H9 (cell line): ENCODE measurements at regions not wholly inside any gene's neighbourhood (a gene's known extent, or its start where the extent isn't known, plus 50 kb on each side); places are given as distances from the start of the nearest gene placed in this dataset.

Experiments
- DNase-seq: peaks from one replicate; pipeline ENCODE4 v3.0.0-alpha.2; 2017
- H2AFZ ChIP-seq: one replicate; pipeline ENCODE4 v1.6.1; 2013; ENCODE audit warnings: mild to moderate bottlenecking, low read length, control low read depth, moderate library complexity
- H2AK5ac ChIP-seq: 2 replicates; pipeline ENCODE4 v1.6.1; 2013; ENCODE audit warnings: low read length, control low read depth, mixed read lengths; ENCODE audit not compliant: insufficient read length
- H2BK120ac ChIP-seq: one replicate; pipeline ENCODE4 v1.6.1; 2013; ENCODE audit warnings: low read depth, mild to moderate bottlenecking, low read length, control low read depth, inconsistent platforms; ENCODE audit not compliant: poor library complexity, severe bottlenecking
- H2BK12ac ChIP-seq: 2 replicates; pipeline ENCODE4 v1.6.1; 2013; ENCODE audit warnings: low read length, control low read depth, mixed read lengths, low read depth; ENCODE audit not compliant: insufficient read length
- H2BK15ac ChIP-seq: 2 replicates; pipeline ENCODE4 v1.6.1; 2013; ENCODE audit warnings: low read depth, low read length, control low read depth
- H2BK20ac ChIP-seq: one replicate; pipeline ENCODE4 v1.6.1; 2013; ENCODE audit warnings: low read depth, mild to moderate bottlenecking, low read length, control low read depth, inconsistent platforms; ENCODE audit not compliant: poor library complexity, severe bottlenecking
- H2BK5ac ChIP-seq: 2 replicates; pipeline ENCODE4 v1.6.1; 2013; ENCODE audit warnings: low read length, control low read depth, mixed read lengths; ENCODE audit not compliant: insufficient read length
- H3K14ac ChIP-seq: 2 replicates; pipeline ENCODE4 v1.6.1; 2013; ENCODE audit warnings: low read length, control low read depth; ENCODE audit not compliant: insufficient read depth
- H3K18ac ChIP-seq: 2 replicates; pipeline ENCODE4 v1.6.1; 2013; ENCODE audit warnings: low read depth, mild to moderate bottlenecking, mixed read lengths, low read length, control low read depth; ENCODE audit not compliant: insufficient read length
- H3K23ac ChIP-seq: 2 replicates; pipeline ENCODE4 v1.6.1; 2013; ENCODE audit warnings: low read length, control low read depth, mixed read lengths, low read depth; ENCODE audit not compliant: insufficient read length
- H3K23me2 ChIP-seq: 2 replicates; pipeline ENCODE4 v1.6.1; 2013; ENCODE audit warnings: low read depth, mild to moderate bottlenecking, mixed read lengths, low read length, control low read depth; ENCODE audit not compliant: insufficient read length, poor library complexity, severe bottlenecking
- H3K27ac ChIP-seq: 2 replicates; pipeline ENCODE4 v1.5.1; 2013; ENCODE audit warnings: low read length, control low read depth, mixed read lengths, low read depth; ENCODE audit not compliant: insufficient read length
- H3K27me3 ChIP-seq: 2 replicates; pipeline ENCODE4 v1.6.1; 2013; ENCODE audit warnings: low read length, control low read depth, inconsistent platforms; ENCODE audit not compliant: insufficient read depth
- H3K4ac ChIP-seq: 2 replicates; pipeline ENCODE4 v1.6.1; 2013; ENCODE audit warnings: low read depth, mild to moderate bottlenecking, control low read depth, inconsistent platforms, low read length, moderate library complexity
- H3K4me1 ChIP-seq: 2 replicates; pipeline ENCODE4 v1.6.1; 2013; ENCODE audit warnings: low read length, control low read depth, inconsistent platforms; ENCODE audit not compliant: insufficient read depth
- H3K4me2 ChIP-seq: 2 replicates; pipeline ENCODE4 v1.6.1; 2013; ENCODE audit warnings: low read length, control low read depth, mixed read lengths; ENCODE audit not compliant: insufficient read length, insufficient read depth
- H3K56ac ChIP-seq: 2 replicates; pipeline ENCODE4 v1.6.1; 2013; ENCODE audit warnings: low read depth, mild to moderate bottlenecking, mixed read lengths, low read length, control low read depth; ENCODE audit not compliant: insufficient read length
- H3K79me1 ChIP-seq: 2 replicates; pipeline ENCODE4 v1.6.1; 2013; ENCODE audit warnings: low read depth, mild to moderate bottlenecking, moderate library complexity, low read length, control low read depth, inconsistent platforms; ENCODE audit not compliant: insufficient read depth, poor library complexity, severe bottlenecking
- H3K79me2 ChIP-seq: 2 replicates; pipeline ENCODE4 v1.6.1; 2013; ENCODE audit warnings: low read length, control low read depth, inconsistent platforms; ENCODE audit not compliant: insufficient read depth
- H3K9ac ChIP-seq: 2 replicates; pipeline ENCODE4 v1.6.1; 2013; ENCODE audit warnings: low read length, control low read depth, mixed read lengths; ENCODE audit not compliant: insufficient read length; ENCODE audit errors: extremely low read depth
- H3K9me3 ChIP-seq: one replicate; pipeline ENCODE4 v1.6.1; 2013; ENCODE audit warnings: low read depth, low read length, inconsistent platforms; ENCODE audit not compliant: control insufficient read depth
- H3T11ph ChIP-seq: one replicate; pipeline ENCODE4 v1.6.1; 2013; ENCODE audit warnings: mild to moderate bottlenecking, low read length, control low read depth, inconsistent platforms
- H4K20me1 ChIP-seq: one replicate; pipeline ENCODE4 v1.6.1; 2013; ENCODE audit not compliant: control insufficient read depth, insufficient read length, insufficient read depth
- H4K5ac ChIP-seq: 2 replicates; pipeline ENCODE4 v1.6.1; 2013; ENCODE audit warnings: low read depth, mild to moderate bottlenecking, mixed read lengths, low read length, control low read depth; ENCODE audit not compliant: insufficient read length
- H4K8ac ChIP-seq: replicated peaks from 2 replicates; pipeline ENCODE4 v1.6.1; 2013; ENCODE audit warnings: low read length, control low read depth, mixed read lengths, low read depth; ENCODE audit not compliant: insufficient read length
- H4K91ac ChIP-seq: 2 replicates; pipeline ENCODE4 v1.6.1; 2013; ENCODE audit warnings: low read depth, mild to moderate bottlenecking, moderate library complexity, mixed read lengths, low read length, control low read depth; ENCODE audit not compliant: insufficient read length
- H3K27ac Mint-ChIP-seq, 3 experiments: 2 replicates in 2 of 3; 3 replicates in 1 of 3; pipeline ENCODE4 v1.8.0; 2020 to 2021; ENCODE audit warnings: mixed read lengths in 3 of 3, mild to moderate bottlenecking in 1 of 3, moderate library complexity in 1 of 3
- H3K27me3 Mint-ChIP-seq: 2 replicates; pipeline ENCODE4 v1.8.0; 2021; ENCODE audit warnings: low read depth, mild to moderate bottlenecking, moderate library complexity, mixed read lengths
- H3K36me3 Mint-ChIP-seq, 3 experiments: 2 replicates in 2 of 3; 3 replicates in 1 of 3; pipeline ENCODE4 v1.8.0; 2020 to 2021; ENCODE audit warnings: low read depth in 3 of 3, mixed read lengths in 3 of 3; ENCODE audit not compliant: insufficient read depth in 1 of 3
- H3K4me1 Mint-ChIP-seq, 2 experiments: 2 replicates each; pipeline ENCODE4 v1.8.0; 2020; ENCODE audit warnings: mixed read lengths in 2 of 2
- H3K4me3 Mint-ChIP-seq, 2 experiments: 2 replicates in 1 of 2; 3 replicates in 1 of 2; pipeline ENCODE4 v1.8.0; 2020 to 2021; ENCODE audit warnings: mild to moderate bottlenecking in 2 of 2, mixed read lengths in 2 of 2, moderate library complexity in 1 of 2
- H3K9me3 Mint-ChIP-seq, 2 experiments: 2 replicates in 1 of 2; 3 replicates in 1 of 2; pipeline ENCODE4 v1.8.0; 2020; ENCODE audit warnings: mild to moderate bottlenecking in 2 of 2, mixed read lengths in 2 of 2, moderate library complexity in 1 of 2
- WGBS: extraction: QIAGEN DNeasy Blood & Tissue Kit; methylation state at CpG from one replicate; pipeline ENCODE4 v1.1.7; 2013; ENCODE audit warnings: missing lambda C conversion rate, low lambda C conversion rate, mixed read lengths; ENCODE audit not compliant: insufficient read length; ENCODE audit errors: extremely low coverage; 5-methylcytosine and 5-hydroxymethylcytosine counted together
- TF ChIP-seq, protein P1 (sequence below): fragments of 200-600 bp; sonication (generic); conservative IDR thresholded peaks from 3 replicates; pipeline ENCODE4 v1.8.0; 2021; ENCODE audit warnings: antibody characterized with exemption, mild to moderate bottlenecking

DNA sequence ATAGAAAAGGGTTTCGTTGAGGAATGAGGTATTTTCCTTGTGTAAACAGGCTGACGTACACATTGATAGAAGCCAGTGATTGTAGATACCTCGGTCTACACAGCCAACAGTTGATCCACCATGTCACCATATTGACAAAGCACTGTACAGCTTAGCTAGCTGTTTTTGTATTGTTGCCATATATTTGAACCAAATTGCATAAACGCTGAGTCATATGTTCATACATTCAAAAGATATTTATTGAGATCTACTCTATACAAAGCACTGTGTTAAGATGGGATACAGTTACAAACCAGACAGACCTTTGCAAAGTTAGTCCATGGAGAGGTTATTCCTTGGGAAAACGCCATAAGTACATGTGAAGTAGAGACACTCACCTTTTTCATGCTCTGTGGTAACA, 132.4 kb upstream of the ATP1B1 start:
- no peak overlapping the region for H2AFZ ChIP-seq
- TF ChIP-seq, protein P1, sequence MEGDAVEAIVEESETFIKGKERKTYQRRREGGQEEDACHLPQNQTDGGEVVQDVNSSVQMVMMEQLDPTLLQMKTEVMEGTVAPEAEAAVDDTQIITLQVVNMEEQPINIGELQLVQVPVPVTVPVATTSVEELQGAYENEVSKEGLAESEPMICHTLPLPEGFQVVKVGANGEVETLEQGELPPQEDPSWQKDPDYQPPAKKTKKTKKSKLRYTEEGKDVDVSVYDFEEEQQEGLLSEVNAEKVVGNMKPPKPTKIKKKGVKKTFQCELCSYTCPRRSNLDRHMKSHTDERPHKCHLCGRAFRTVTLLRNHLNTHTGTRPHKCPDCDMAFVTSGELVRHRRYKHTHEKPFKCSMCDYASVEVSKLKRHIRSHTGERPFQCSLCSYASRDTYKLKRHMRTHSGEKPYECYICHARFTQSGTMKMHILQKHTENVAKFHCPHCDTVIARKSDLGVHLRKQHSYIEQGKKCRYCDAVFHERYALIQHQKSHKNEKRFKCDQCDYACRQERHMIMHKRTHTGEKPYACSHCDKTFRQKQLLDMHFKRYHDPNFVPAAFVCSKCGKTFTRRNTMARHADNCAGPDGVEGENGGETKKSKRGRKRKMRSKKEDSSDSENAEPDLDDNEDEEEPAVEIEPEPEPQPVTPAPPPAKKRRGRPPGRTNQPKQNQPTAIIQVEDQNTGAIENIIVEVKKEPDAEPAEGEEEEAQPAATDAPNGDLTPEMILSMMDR, result no peak

More for the DNA sequence above, 132.4 kb upstream of the ATP1B1 start:
- Histone ChIP-seq H4K20me1 (no peaks in the 10 kb centered on the region), H3K27me3 (no peaks in the 10 kb centered on the region), H3K27ac (no peak overlapping the region), H3K14ac (no peak overlapping the region), H3K23ac (no peak overlapping the region), H3K9ac (no peak overlapping the region), H3K56ac (no peak overlapping the region), H4K8ac (no peak overlapping the region), H3K4me1 (no peaks in the 10 kb centered on the region; the same call in 1 of the 2 replicates), H3K4me2 (no peak overlapping the region), H4K91ac (no peak overlapping the region), H2BK120ac (no peak overlapping the region), H3K23me2 (no peaks in the 10 kb centered on the region), H4K5ac (no peak overlapping the region), H3K9me3 (no peaks in the 10 kb centered on the region), H3K4ac (no peak overlapping the region), H3K79me1 (no peaks in the 10 kb centered on the region), H2AK5ac (no peak overlapping the region), H2BK20ac (no peak overlapping the region), H3K18ac (no peak overlapping the region), H2BK15ac (no peak overlapping the region), H2BK12ac (no peak overlapping the region), H3K79me2 (no peaks in the 10 kb centered on the region), H2BK5ac (no peak overlapping the region), H3T11ph (no peak overlapping the region)
- H3K9me3 Mint-ChIP-seq, result peaks cover 0 to 2% of the 10 kb centered on the region in 2 experiments; a peak in 1 of 5 replicates
- WGBS, result no CpG with 5 or more reads among the region's 5 CpGs
- H3K4me1 Mint-ChIP-seq, result peaks cover 13 to 19% of the 10 kb centered on the region in 2 experiments
- DNase-seq, result no peak
- H3K27me3 Mint-ChIP-seq, result no peaks in the 10 kb centered on the region; the same call in none of the 2 replicates
- H3K27ac Mint-ChIP-seq, result no peak overlapping the region
- no peaks in the 10 kb centered on the region for H3K36me3 Mint-ChIP-seq
- H3K4me3 Mint-ChIP-seq, result no peak overlapping the region
